Stimulated activated CD8-positive, alpha-beta memory T cell treated with anti-CD3 and anti-CD28 coated beads, Interleukin-12 subunit alpha, Interleukin-12 subunit beta, amount 100 ng/mL, for 1 hour (primary cell): ENCODE measurements at regions not wholly inside any gene's neighbourhood (a gene's known extent, or its start where the extent isn't known, plus 50 kb on each side); places are given as distances from the start of the nearest gene placed in this dataset.

ENCODE experiments used
- DNase-seq: peaks from one replicate; pipeline ENCODE4 v3.0.0-alpha.2; 2020; ENCODE audit warnings: low read depth

DNA sequence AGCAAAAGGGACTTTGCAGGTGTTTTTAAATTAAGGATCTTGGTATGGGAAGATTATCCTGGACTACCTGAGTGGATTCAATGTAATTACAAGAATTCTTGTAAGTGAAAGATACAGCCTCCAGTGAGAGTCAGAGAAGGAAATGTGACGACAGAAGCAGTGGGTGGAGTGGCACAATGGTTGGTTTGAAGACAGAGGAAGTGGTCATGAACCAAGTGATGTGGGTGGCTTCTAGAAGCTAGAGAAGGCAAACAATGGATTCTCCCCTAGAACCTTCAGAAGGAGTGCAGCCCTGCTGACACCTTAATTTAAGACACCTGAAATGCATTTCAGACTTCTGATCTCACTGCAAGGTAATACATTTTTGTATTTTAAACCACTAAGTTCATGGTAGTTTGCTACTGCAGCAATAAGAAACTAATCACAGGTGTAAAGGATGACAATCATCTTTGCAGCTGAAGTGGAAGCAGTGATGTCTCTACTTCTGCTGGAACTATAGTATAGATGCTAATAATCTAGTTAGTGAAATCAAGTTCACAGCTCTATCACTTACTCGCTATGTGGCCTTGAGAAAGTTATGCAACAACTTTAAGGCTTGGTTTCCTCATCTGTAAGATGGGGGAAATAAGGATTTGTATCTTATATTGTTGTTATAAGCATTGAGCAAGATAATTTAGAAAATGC, 403.4 kb upstream of the SUCLG2 start:
- DNase-seq, result peak; percentile 43

- DNase-seq, result no peak
Measured at GRCh38 chr3:68056556-68056955, 402.1 kb upstream of the SUCLG2 start.

DNA sequence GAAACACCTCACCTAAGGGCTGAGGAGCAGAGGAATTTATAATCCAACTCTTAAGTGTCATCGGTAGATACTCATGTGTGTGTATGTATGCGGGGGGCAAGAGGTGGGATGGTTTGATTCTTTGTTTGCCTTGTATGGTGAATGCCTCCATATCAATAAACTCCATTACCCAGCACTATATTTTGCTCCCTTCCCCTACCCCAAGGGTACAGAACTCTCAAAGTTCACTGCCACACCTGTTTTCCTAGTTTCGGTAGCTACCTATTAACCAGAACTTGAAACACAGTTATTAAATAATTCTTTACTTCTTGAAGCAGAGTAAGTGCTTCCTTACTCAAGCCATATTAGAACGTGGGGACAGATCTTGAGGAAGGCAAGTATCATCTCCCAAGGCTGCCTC, 400.8 kb upstream of the SUCLG2 start:
- no peak for DNase-seq

DNA sequence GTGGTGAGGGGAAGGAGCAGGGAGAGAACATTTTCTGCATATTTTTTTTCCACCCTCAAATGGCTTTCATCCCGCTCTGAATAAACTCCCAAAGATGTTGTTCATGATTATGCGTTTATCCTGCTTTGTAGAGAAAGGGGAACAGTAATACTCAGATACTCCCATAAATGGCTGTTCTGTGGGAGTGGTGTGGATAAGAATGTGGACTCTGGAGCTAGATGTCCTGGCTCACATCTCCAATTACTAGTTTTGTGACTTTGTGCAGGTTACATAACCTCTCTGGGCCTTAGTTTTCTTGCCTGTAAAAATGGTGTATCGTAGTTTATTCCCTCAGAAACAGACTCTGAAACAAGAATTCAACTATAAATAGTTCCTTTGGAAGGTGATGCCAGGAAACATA, 395.4 kb upstream of the SUCLG2 start:
- DNase-seq, result no peak

DNA sequence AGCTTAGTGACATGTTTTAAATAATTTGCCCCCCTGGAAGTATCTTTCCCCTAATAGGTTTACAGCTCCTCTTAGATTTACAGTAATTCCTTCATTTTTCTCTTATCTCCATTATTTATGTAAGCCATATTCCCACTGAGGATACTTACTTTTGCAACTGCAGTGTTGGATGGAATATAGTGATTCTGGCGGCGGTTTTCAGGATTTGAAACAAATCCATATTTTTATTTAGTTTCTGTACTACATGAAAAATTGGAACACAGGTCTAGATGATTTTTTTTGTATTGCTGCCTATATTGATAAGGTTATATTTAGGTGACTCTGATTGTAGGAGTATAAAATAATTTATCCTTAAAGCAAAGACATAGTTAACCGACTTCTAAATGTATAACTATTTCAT, 391.6 kb upstream of the SUCLG2 start:
- DNase-seq, result no peak

DNA sequence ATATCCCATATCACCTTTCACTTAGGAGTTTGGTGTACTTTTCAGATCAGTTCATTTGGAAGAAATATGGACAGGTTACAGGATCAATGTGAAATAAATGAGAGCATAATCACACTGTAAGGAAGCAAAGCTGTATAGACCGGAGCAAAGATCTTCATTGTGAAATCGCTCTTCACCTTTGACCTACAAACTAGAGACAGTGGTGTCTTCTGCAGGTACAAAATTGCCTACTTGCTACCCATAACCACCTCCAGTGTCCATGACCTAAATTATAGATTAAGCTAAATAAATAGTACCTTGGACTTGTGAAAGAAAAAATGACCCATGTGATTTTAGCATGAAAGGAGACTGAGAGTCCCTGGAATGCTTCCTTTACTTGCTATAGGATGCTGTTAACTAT, 379.5 kb upstream of the SUCLG2 start:
- DNase-seq, result no peak

DNA sequence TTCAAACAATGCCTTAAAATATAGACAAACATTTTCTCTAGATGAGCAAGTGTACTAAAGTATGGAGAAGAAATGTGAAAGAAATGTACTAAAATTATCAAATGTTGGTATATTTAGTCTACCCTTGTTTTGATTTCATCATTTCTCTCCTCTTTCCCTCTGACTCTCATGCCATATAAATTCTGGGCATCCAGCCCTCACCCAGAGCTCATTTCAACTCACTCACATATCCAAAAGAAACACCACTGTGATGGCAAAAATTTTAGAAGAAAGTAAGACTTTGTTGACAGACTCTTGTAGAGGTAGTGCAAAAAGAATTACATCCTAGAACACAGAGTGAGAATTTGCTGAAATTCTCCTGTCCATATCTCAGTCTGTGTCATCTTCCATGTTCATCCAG, 377.8 kb upstream of the SUCLG2 start:
- DNase-seq, result no peak

- DNase-seq, result no peak
Measured at GRCh38 chr3:68025189-68025588, 370.8 kb upstream of the SUCLG2 start.

DNA sequence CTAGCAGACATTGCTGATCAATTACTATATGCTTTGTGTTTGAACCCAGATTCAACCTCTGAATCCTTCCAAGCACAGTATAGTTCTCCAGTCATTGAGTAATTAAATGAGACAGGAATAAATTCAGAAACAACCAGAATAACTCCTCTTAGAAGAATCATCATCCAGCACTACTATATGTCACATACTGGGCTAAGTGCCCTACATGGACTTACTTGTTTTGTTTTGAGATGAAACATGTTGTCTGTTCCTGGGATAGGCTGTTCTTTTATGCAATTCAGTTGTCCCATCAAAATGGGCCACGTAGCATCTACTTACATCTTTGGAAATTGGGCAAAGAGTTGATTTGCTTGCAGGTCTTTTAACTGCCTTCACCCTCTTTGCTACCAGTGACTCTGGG, 365.5 kb upstream of the SUCLG2 start:
- DNase-seq, result no peak

DNA sequence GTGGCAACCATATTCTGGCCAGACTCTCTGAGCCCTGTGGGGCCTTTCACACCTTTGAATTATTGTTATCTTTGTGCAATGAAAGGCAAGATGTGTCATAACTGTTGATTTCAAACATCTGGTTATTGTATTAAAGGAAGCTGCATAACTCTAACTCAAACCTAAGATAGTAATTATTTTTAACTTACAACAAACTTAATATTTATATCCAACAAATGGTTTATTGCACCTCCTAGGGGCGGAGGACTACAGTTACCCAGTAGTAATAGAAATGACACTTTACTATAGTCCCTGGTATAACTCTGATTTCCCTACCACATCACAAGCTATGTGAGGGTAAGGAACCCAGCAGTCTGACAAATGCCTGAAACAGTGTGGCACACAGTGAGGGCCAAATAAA, 363.9 kb upstream of the SUCLG2 start:
- DNase-seq, result no peak

GRCh38 chr3:68017069-68017468, 362.7 kb upstream of the SUCLG2 start:
- DNase-seq, result no peak

GRCh38 chr3:68009900-68010299, 355.5 kb upstream of the SUCLG2 start:
- no peak for DNase-seq

DNA sequence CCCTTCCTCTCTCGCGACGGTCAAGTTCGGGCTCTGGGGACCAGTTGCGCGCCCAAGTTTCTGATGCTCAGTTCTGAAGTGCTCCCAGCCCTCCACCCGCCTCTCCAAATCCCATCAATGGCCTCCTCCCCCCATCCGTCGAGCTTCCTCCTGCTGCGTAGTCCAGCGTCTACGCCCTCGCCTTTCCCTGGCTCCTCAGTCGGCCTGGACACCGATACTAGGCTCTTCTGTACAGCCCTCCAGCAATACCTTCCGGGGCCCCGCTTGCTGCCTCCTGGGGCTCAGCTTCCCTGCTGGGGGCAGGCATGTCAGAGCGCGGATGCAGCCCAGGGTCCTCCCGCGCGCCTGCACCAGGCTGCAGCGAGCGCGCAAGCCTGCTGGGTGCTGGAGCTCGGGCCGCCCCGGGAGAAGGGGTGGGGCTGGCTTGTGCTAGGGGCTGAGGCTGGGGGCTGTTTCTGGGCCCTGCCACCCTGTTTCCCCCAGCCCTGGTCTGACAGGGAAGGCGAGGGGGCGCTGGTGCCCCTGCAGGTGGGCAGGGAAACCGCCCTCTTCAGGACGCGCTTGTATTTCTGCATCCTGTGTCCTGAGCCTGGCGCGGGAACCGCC, 353.3 kb upstream of the SUCLG2 start:
- DNase-seq, result no peak

- DNase-seq, result no peak
Measured at GRCh38 chr3:68006646-68007045, 352.2 kb upstream of the SUCLG2 start.

- no peak for DNase-seq
Measured at GRCh38 chr3:68004091-68004490, 349.7 kb upstream of the SUCLG2 start.

DNA sequence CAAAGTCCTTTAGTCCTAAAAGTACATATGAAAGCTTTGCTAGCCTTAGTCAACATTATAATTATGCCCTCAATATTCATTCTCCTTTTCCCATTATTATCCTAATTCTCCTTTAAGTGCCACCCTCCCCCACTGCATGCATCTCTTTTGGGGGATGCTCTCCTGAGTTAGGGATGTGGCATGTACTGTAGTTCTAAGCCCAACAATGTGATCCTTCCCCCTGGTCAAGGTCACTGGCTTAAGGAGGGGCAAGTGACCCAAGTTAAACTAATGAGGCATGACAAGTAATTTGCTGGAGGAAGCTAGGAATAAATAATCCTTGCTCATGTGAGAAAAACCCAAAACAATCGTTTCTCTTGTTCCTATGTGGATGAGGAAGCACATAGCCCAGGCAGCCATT, 343.9 kb upstream of the SUCLG2 start:
- no peak for DNase-seq

GRCh38 chr3:67995206-67995605, 340.8 kb upstream of the SUCLG2 start:
- DNase-seq, result no peak

DNA sequence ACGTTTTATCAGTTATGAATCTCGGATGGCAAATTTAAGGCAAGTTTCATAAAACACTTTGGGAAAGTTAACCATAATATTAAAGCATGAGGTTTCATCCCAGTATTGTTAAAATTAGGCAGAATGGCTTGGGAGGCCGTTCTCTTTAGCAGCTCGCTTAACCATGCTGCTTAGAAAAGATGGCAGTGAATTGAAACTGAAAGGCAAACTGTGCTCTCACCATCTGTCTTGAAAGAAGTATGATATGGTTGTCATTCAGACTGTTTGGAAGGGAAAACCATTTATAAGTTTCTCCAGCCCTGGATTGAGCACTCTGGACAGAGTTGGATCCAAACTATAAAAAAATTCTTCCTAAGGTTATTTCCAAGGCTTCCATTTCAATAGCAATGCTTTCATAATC, 332.3 kb upstream of the SUCLG2 start:
- DNase-seq, result no peak

GRCh38 chr3:67983166-67983565, 328.8 kb upstream of the SUCLG2 start:
- DNase-seq, result no peak

DNA sequence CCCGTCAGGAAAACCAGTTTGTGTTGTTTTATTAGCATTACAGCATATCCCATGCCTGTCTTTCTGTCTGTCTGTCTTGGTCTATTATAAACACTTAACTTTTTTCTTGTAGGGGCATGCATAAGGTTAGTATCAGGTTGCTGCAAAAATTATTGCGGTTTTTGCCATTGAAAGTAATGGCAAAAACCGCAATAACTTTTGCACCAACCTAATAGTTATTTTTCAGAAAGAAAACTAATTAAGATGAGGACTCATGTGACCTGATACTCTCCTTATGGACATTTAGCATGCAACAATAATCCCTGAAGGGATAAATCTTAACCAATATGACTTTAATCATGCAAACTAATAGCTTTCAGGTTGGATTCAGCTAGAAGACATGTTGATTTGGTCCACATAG, 326.7 kb upstream of the SUCLG2 start:
- no peak for DNase-seq

GRCh38 chr3:67979342-67979741, 324.9 kb upstream of the SUCLG2 start:
- DNase-seq, result no peak

GRCh38 chr3:67977762-67978161, 323.4 kb upstream of the SUCLG2 start:
- DNase-seq, result no peak

DNA sequence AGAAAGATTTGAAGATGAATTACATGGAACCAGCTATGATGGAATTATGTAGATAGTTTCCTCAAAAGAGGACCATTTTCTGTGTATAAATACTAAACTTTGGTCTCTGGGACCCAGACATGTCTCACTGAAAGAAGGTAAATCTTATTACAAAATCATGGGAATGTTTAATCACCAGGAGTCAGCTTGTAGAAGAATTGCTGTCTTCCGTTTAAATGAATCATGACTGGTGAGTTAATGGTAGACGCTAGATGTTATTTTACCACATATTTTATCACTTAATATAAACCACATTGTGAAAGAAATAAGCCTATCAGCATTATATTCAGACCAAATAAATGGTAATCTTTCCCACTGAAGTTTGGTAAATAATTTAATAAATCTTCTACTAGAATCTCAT, 322.3 kb upstream of the SUCLG2 start:
- DNase-seq, result no peak

DNA sequence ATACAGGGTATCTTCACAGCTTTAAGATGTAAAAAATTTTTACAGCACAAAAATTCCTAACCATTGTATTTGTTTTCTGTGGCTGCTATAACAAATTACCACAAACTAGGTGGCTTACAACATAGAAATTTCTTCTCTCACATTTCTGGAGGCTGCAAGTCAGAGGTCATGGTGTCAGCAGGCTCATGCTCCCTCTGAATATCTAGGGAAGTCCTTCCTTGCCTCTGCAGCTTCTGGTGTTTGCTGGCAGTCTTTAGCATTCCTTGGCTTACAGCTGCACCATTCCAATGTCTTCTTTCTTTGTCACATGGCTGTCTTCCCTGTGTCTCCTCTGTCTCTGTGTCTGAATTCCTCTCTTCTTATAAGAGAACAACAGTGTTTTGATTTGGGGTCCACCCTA, 310.2 kb upstream of the SUCLG2 start:
- DNase-seq, result no peak
